ENCODE measurements at regions not wholly inside any gene's neighbourhood (a gene's known extent, or its start where the extent isn't known, plus 50 kb on each side); places are given as distances from the start of the nearest gene placed in this dataset.
A peak's percentile ranks its signal among the peaks of the same experiment; 100 is the strongest.

DNA sequence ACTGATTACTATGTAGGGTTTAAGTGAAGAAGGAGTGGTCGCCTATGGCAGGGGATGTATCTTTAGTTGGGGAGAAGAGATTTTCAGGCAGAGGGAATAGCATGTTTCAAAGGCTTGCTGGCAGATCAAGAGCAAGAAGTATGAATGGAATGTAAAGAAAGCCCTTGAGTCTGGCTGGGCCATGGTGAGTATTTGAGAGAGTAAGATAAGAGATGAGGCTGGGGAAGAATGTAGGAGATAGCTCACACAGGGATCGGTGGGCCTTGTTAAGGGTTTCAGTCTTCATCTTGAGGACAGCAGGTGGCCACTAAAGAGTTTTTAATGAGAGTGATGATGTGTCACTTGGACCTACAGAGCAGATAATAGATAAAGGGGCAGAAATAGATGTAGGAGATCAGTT, 319.1 kb upstream of the RPS6KA3 start:
- no peak for TF ChIP-seq CTCF (IDR thresholded peaks at IDR 0.05; ENCODE audit: insufficient read depth, low read length, missing control alignments)
- H3K4me3 ChIP-seq (ENCODE audit: low read depth, low read length): no peak overlapping the region
- DNase-seq (ENCODE audit: low read depth, low spot score): no peak
- CTCF ChIA-PET: no interaction called here
- POLR2A ChIA-PET: no interaction called here

DNA sequence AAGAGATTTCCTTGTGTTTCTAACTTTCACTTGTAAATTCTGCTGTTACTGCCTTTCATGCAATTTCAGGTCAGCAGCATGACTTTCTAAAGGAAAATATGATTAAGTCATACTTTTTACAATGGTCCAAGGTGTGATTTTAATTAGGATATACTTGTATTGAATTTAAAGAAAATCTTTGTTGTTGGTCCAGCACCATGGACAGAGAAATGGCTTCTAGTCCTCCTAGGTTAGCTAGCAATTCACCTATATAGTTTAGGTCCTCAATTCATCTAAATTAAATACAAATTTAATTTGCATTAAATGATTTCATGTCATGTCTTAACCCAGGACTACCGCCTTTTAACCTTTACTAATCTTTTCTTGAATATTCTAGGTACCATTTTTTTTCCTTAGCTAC, 304.9 kb upstream of the RPS6KA3 start:
- CTCF ChIA-PET: no interaction called here
- no peak for DNase-seq (ENCODE audit: low read depth, low spot score)
- POLR2A ChIA-PET: no interaction called here
- no peak overlapping the region for H3K4me3 ChIP-seq (ENCODE audit: low read depth, low read length)
- no peak for TF ChIP-seq CTCF (IDR thresholded peaks at IDR 0.05; ENCODE audit: insufficient read depth, low read length, missing control alignments)

- ChIA-PET POLR2A (no interaction called here), CTCF (no interaction called here)
- DNase-seq (ENCODE audit: low read depth, low spot score): no peak
- H3K4me3 ChIP-seq (ENCODE audit: low read depth, low read length): no peak overlapping the region
- no peak for TF ChIP-seq CTCF (IDR thresholded peaks at IDR 0.05; ENCODE audit: insufficient read depth, low read length, missing control alignments)
Measured at GRCh38 chrX:20567108-20567507, 300.4 kb upstream of the RPS6KA3 start.

DNA sequence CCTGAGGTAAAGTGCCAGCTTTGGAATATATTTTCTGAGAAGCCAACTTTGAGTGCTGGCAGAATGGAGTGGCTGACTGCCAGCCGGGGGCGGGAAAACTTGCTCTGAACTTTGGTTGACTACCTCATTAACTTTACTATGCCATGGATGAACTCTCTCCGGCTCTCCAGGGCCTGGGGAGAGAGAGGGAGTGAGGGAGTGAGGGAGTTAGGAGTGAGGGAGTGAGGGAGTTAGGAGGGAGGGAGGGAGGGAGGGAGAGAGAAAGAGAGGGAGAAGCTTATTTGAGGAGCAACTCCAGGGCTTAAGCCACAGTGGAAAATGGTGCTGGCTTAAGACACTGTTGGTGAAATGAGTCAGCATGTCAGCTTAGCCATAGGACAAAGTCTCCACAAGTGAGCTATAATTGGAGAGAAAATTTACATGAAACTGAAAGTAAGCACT, 280.9 kb upstream of the RPS6KA3 start:
- ChIA-PET POLR2A (no interaction called here), CTCF (interaction anchor here (1.3 kb wide), 1 partner anchor 18 kb away, joined by 5 read pairs; no protein-coding TSS in a partner anchor)
- no peak overlapping the region for H3K4me3 ChIP-seq (ENCODE audit: low read depth, low read length)
- no peak for TF ChIP-seq CTCF (IDR thresholded peaks at IDR 0.05; ENCODE audit: insufficient read depth, low read length, missing control alignments)
- peak; percentile 21 for DNase-seq (ENCODE audit: low read depth, low spot score)

DNA sequence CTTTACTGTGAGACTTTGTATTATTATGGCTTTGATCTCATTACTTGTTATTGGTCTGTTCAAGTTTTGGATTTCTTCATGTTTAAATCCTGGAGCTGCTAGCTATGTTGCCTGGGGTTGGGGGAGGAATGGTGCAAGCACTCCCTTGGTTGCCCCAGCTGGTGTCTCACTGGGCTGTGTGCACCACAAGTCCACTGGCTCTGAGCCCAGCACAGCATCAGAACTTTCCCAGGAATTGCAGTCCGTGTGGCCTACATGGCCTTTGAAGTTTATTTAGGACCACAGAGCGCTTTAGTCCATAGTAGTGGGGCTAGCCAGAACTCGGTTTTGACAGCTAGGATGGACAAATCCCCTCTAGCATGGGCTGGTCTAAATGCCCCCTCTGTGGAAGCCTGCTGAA, 278.8 kb upstream of the RPS6KA3 start:
- ChIA-PET CTCF (no interaction called here), POLR2A (no interaction called here)
- no peak for DNase-seq (ENCODE audit: low read depth, low spot score)
- H3K4me3 ChIP-seq (ENCODE audit: low read depth, low read length): no peak overlapping the region
- TF ChIP-seq CTCF (IDR thresholded peaks at IDR 0.05; ENCODE audit: insufficient read depth, low read length, missing control alignments): no peak

DNA sequence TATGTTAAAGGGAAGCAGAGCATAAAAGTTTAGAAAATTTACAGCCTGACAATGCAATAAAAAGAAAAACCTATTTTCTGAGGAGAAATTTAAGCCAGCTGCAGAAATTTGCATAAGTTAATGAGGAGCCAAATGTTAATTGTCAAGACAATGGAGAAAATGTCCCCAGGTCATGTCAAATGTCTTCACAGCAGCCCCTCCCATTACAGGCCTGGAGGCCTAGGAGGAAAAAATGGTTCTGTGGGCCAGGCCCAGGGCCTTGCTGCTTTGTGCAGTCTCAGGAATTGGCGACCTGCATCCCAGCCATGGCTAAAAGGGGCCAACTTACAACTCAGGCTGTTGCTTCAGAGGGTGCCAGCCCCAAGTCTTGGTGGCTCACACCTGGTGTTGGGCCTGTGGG, 275.4 kb upstream of the RPS6KA3 start:
- no peak overlapping the region for H3K4me3 ChIP-seq (ENCODE audit: low read depth, low read length)
- no peak for TF ChIP-seq CTCF (IDR thresholded peaks at IDR 0.05; ENCODE audit: insufficient read depth, low read length, missing control alignments)
- POLR2A ChIA-PET: no interaction called here
- no peak for DNase-seq (ENCODE audit: low read depth, low spot score)
- CTCF ChIA-PET: no interaction called here
